GM21390 (cell line): ENCODE measurements at regions not wholly inside any gene's neighbourhood (a gene's known extent, or its start where the extent isn't known, plus 50 kb on each side); places are given as distances from the start of the nearest gene placed in this dataset.
"Not testable (repeated sequence)": the region's sequence is repeated elsewhere in the genome, so short reads cannot be mapped to it uniquely, and the experiment has no call there.

Experiments
- ATAC-seq: cut with Tn5 transposase; IDR thresholded peaks from one replicate; pipeline ENCODE4 v1.9.1; 2021; ENCODE audit not compliant: unreplicated experiment

DNA sequence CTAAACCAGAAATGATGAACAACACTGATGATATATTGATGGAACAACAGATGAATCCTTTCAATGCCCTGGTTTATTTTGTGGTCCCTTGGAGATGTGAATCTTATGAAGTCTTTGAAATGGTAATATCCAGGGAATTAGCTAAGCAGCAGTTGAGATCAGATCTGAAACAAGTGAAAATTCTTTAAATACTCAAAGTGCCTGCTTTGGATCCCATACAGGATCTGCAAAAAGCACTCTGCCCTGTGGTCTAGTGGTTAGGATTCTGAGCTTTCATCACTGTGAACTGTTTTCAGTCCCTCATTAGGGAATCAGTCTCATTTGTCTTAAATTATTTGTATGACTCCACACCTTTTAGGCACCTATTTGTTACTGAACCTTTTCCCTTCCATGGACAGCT is 211.3 kb upstream of the TGIF2LY start:
- ATAC-seq = not testable (repeated sequence)

DNA sequence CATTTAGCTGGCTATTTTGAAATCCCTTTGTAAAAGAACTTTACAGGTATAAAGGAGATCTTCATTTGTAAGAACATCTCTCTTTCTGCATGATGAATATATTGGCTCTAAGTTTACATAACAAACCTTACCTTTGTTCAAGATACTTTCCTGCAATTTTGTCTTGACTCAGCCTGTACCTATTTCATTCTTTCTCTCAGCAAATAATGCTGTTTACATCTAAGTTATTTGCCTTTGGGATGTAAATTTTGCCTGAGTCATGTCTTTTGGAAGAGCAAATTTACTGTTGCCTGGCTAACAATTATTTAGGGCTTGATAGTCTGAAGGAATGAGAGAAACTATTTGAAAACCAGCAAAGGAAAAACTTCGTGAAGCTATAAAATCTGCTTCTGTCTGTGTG is 210.4 kb upstream of the TGIF2LY start:
- not testable (repeated sequence) for ATAC-seq

DNA sequence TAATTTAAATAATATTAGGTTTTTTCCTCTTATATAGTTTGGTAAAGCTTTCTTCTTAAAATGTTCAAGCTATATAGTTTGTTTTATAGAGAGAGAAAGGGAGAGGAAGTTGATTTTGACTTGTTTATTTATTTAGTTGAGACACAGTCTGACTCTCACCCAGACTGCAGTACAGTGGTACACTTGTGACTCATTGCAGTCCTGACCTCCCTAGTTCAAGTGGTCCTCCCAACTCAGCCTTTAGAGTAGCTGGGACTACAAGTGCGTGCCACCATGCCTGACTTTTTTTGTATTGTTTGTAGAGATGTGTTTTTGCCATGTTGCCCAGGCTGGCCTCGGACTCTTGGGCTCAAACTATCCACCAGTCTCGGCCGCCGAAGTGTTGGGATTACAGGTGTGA is 187.4 kb upstream of the TGIF2LY start:
- ATAC-seq = not testable (repeated sequence)

DNA sequence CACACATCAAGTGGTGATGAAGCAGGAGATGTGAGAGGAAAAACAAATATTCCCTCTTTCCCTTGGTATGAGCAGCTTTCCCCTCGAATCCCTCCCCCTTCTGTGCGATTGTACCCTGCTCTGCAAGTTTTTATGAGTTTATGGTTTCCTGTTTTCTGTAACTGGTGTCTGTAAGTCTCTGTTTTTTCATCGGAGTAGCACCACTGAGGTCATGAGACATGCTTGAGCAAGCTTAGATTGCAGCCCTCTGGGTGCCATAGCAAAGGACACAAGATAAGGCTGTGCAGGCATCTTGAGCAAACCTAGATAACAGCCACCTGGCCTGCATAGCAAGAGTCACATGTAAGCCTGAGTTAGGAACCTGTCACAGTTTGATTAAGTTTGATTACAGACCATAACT is 174.6 kb upstream of the TGIF2LY start:
- ATAC-seq = not testable (repeated sequence)

DNA sequence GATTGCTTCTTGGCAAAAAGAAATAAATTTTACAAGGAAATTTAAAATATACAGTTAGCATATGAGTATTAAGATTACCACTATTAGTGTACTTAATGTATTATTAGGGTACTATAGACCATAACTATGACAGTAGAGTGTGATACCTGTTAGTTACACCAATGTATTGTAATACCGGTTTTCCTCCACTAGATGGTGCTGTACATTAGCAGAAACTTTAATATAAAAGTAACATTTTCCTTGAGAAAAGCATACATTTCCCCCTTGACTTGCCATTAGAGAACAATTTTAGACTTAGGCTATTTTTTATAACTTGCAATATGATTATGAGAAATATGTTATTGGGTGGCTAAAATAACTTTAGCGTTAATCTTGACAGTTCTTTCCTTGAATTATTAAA is 173.3 kb upstream of the TGIF2LY start:
- ATAC-seq = not testable (repeated sequence)

DNA sequence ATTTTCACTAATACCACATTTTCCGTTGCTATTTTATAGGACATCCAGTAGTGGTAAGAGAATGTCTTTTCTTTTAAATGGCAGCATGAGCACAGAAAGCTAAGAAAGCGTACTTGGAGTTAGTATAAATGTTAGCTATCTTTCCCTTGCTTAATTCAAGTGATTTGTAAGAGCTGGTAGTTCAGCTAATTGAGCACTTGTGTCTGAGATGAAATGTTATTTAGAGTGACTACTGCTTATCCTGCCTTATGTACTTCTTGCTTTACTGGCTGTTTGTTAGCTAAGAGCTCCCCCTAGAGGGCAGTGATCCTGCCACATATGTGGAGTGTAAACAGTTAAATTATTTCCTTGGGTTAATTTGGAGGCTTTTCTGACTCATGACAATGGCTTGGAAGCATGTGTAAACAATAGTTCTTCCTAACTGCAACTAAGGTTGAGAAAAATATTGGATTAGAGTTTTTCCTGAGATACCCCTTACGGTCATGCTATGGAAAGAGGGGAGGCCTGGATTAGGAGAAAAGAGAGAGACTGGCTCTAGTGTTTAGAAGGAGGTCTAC is 171.9 kb upstream of the TGIF2LY start:
- not testable (repeated sequence) for ATAC-seq

DNA sequence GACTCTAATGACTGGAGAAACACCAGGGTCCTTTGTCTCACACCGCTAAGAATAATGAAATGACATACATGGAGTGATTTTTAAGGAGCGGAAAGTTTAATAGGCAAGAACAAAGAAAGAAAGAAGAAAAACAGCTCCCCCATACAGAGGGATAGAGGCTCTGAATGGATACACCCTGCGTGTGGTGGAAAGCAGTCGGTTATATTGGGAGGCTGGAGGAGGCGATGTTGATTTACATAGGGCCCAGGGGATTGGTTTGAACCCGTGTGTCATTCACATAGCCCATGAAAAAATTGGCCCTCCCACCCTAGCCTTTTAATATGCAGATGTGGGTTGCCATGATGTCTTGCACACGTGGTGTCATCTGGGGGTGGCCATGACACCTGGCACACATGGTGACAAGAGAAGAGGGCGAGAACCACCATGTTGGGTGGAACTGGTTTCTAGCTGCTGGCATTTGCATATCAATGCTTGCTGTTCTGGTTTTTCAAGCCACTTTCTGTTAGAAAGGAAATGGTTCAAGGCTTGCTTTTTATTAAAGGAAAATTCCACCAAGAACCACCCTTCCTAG is 168.5 kb upstream of the TGIF2LY start:
- not testable (repeated sequence) for ATAC-seq
